Hematopoietic multipotent progenitor cell treated with erythropoietin and hydrocortisone succinate and interleukin-3 and kit ligand, for 15 days (in vitro differentiated cells): ENCODE measurements at regions not wholly inside any gene's neighbourhood (a gene's known extent, or its start where the extent isn't known, plus 50 kb on each side); places are given as distances from the start of the nearest gene placed in this dataset.

Experiments used
- DNase-seq: peaks from one replicate; pipeline ENCODE4 v3.0.0-alpha.2; 2015; ENCODE audit warnings: low spot score

GRCh38 chr12:13288937-13289652, 92.6 kb downstream of the EMP1 start:
- DNase-seq, result no peak

- DNase-seq, result no peak
Measured at GRCh38 chr12:13288501-13288900, 92.0 kb downstream of the EMP1 start.

GRCh38 chr12:13283867-13284266, 87.3 kb downstream of the EMP1 start:
- DNase-seq, result no peak

GRCh38 chr12:13282861-13283260, 86.3 kb downstream of the EMP1 start:
- DNase-seq, result no peak

GRCh38 chr12:13278249-13278787, 81.8 kb downstream of the EMP1 start:
- DNase-seq, result peak; percentile 56

GRCh38 chr12:13277293-13277692, 80.8 kb downstream of the EMP1 start:
- no peak for DNase-seq

GRCh38 chr12:13275241-13276085, 78.9 kb downstream of the EMP1 start:
- DNase-seq, result no peak

GRCh38 chr12:13273850-13274249, 77.3 kb downstream of the EMP1 start:
- no peak for DNase-seq

- DNase-seq, result no peak
Measured at GRCh38 chr12:13273097-13273496, 76.6 kb downstream of the EMP1 start.

- DNase-seq, result no peak
Measured at GRCh38 chr12:13270817-13271216, 74.3 kb downstream of the EMP1 start.
